Endothelial cell of umbilical vein (primary cell): ENCODE measurements at regions not wholly inside any gene's neighbourhood (a gene's known extent, or its start where the extent isn't known, plus 50 kb on each side); places are given as distances from the start of the nearest gene placed in this dataset.

Experiments used
- BruUV-seq: library from RNA; stranded (reverse); fragments of 400-500 nt; replicated peaks from 2 replicates; lab custom pipeline; 2021; lab: Mats Ljungman, UMichigan
- CTCF ChIA-PET: fragments of 300-600, 350-600 bp; sonication (Branson Sonifier 250); formaldehyde crosslinking; loops from one replicate; lab custom pipeline; 2021; ENCODE audit warnings: antibody characterized with exemption, inconsistent platforms; lab: Charles Lee
- POLR2A ChIA-PET: fragments of 300-600, 350-600 bp; sonication (Branson Sonifier 250); formaldehyde crosslinking; loops from one replicate; lab custom pipeline; 2021; ENCODE audit warnings: antibody characterized with exemption, inconsistent platforms; lab: Charles Lee
- DNase-seq: peaks from one replicate; pipeline ENCODE4 v3.0.0-alpha.2; 2011; ENCODE audit warnings: low read depth, low spot score
- FAIRE-seq: peaks from 2 replicates; lab custom pipeline; 2011; peaks lifted over from hg19 to GRCh38; lab: Jason Lieb, UNC
- H2AFZ ChIP-seq: 2 replicates; pipeline ENCODE4 v1.6.0; 2012; ENCODE audit warnings: low read depth, low read length, control low read depth, inconsistent platforms
- H3K27ac ChIP-seq: 2 replicates; pipeline ENCODE4 v1.5.1; 2011; ENCODE audit warnings: low read depth, mild to moderate bottlenecking, control low read depth, low read length, moderate library complexity; ENCODE audit not compliant: insufficient read depth
- H3K27me3 ChIP-seq, 2 experiments: 2 replicates each; pipeline versions ENCODE4 v1.6.0 to v1.6.1; 2011; ENCODE audit warnings: low read length in 2 of 2, mixed read lengths in 1 of 2; ENCODE audit not compliant: control insufficient read depth in 2 of 2, insufficient read depth in 2 of 2
- H3K36me3 ChIP-seq, 2 experiments: 2 replicates in 1 of 2; 3 replicates in 1 of 2; pipeline ENCODE4 v1.5.1; 2011; ENCODE audit warnings: low read length in 2 of 2, mild to moderate bottlenecking in 1 of 2, moderate library complexity in 1 of 2; ENCODE audit not compliant: control insufficient read depth in 2 of 2, insufficient read depth in 2 of 2; ENCODE audit errors: extremely low read depth in 1 of 2
- H3K4me1 ChIP-seq: 3 replicates; pipeline ENCODE4 v1.5.1; 2011; ENCODE audit warnings: mild to moderate bottlenecking, low read length; ENCODE audit not compliant: control insufficient read depth, insufficient read depth; ENCODE audit errors: extremely low read depth
- H3K4me2 ChIP-seq: 2 replicates; pipeline ENCODE4 v1.6.1; 2011; ENCODE audit warnings: low read length, control low read depth, mixed read lengths; ENCODE audit not compliant: insufficient read depth
- H3K4me3 ChIP-seq, 3 experiments: fragments of 200-600 bp in 1 of 3; sonication (generic), shearing (Covaris generic) in 1 of 3; replicated peaks in 1 of 3; 2 replicates each; pipeline ENCODE4 v1.5.1; 2011 to 2016; ENCODE audit warnings: control low read depth in 3 of 3, low read length in 3 of 3, mild to moderate bottlenecking in 2 of 3, inconsistent platforms in 1 of 3, low read depth in 1 of 3, moderate library complexity in 1 of 3; ENCODE audit not compliant: insufficient read depth in 1 of 3
- H3K79me2 ChIP-seq: 2 replicates; pipeline ENCODE4 v1.6.0; 2012; ENCODE audit warnings: low read length, inconsistent platforms; ENCODE audit not compliant: control insufficient read depth, insufficient read depth
- H3K9ac ChIP-seq: replicated peaks from 2 replicates; pipeline ENCODE3; 2011; ENCODE audit warnings: low read length, control low read depth; ENCODE audit not compliant: insufficient read depth; ENCODE audit errors: extremely low read depth
- H3K9me1 ChIP-seq: replicated peaks from 3 replicates; pipeline ENCODE4 v1.6.0; 2011; ENCODE audit warnings: mild to moderate bottlenecking, low read length; ENCODE audit not compliant: control insufficient read depth, insufficient read depth; ENCODE audit errors: extremely low read depth
- H3K9me3 ChIP-seq: replicated peaks from 2 replicates; pipeline ENCODE4 v1.5.1; 2012; ENCODE audit warnings: low read length, inconsistent platforms; ENCODE audit not compliant: control insufficient read depth, insufficient read depth
- H4K20me1 ChIP-seq: replicated peaks from 2 replicates; pipeline ENCODE3; 2011; ENCODE audit warnings: mild to moderate bottlenecking, low read length; ENCODE audit not compliant: control insufficient read depth, insufficient read depth; ENCODE audit errors: extremely low read depth
- EZH2 ChIP-seq: IDR thresholded peaks from 2 replicates; pipeline ENCODE4 v1.6.1; 2012; ENCODE audit warnings: borderline replicate concordance, low read depth, mild to moderate bottlenecking, moderate library complexity, low read length, inconsistent platforms; ENCODE audit not compliant: severe bottlenecking
- FOS ChIP-seq: IDR thresholded peaks from 2 replicates; pipeline ENCODE4 v1.6.1; 2011; ENCODE audit warnings: mild to moderate bottlenecking, low read length, moderate library complexity, borderline replicate concordance; ENCODE audit not compliant: insufficient read depth
- GATA2 ChIP-seq: IDR thresholded peaks from 2 replicates; pipeline ENCODE4 v1.7.0; 2011; ENCODE audit warnings: low read depth, mild to moderate bottlenecking, moderate library complexity, mixed read lengths, low read length; ENCODE audit not compliant: insufficient read length, insufficient read depth
- JUN ChIP-seq: IDR thresholded peaks from 2 replicates; pipeline ENCODE4 v1.6.1; 2011; ENCODE audit warnings: borderline replicate concordance, low read depth; ENCODE audit not compliant: insufficient read length, insufficient read depth
- MYC ChIP-seq: IDR thresholded peaks from one replicate; pipeline ENCODE4 v1.6.1; 2011; ENCODE audit warnings: mild to moderate bottlenecking, low read depth, low read length
- POLR2A ChIP-seq: IDR thresholded peaks from 2 replicates; pipeline ENCODE4 v1.6.1; 2012; ENCODE audit warnings: low read depth, mild to moderate bottlenecking, control low read depth, low read length
- POLR2AphosphoS5 ChIP-seq: IDR thresholded peaks from 2 replicates; pipeline ENCODE4 v1.6.1; 2012; ENCODE audit warnings: low read depth, mild to moderate bottlenecking, control low read depth, low read length, moderate library complexity; ENCODE audit not compliant: insufficient read depth
- dilution Hi-C: fragments of 300-500 bp; cut with MboI; formaldehyde crosslinking; loops from one replicate; pipeline ENCODE4 v1.15.0; 2019; ENCODE audit warnings: low sequenced_read_pairs; ENCODE audit not compliant: extremely low pct_ligation_motif_present
- intact Hi-C: fragments of 100-400 bp; cut with micrococcal nuclease; formaldehyde crosslinking; loops from one replicate; pipeline ENCODE4 v1.10.0; 2022
- TF ChIP-seq, protein P1 (sequence below): IDR thresholded peaks from 2 replicates; pipeline ENCODE4 v1.6.1; 2011; ENCODE audit not compliant: insufficient read depth, insufficient read length
- TF ChIP-seq, protein P2 (sequence below), 2 donors: IDR thresholded peaks; 1 replicate in 1 of 2; 2 replicates in 1 of 2; pipeline ENCODE4 v1.5.1; 2011; ENCODE audit warnings: low read length in 2 of 2, mild to moderate bottlenecking in 2 of 2, moderate library complexity in 2 of 2, control low read depth in 1 of 2, inconsistent platforms in 1 of 2, low read depth in 1 of 2; ENCODE audit not compliant: insufficient read depth in 1 of 2; ENCODE audit errors: extremely low read depth in 1 of 2

DNA sequence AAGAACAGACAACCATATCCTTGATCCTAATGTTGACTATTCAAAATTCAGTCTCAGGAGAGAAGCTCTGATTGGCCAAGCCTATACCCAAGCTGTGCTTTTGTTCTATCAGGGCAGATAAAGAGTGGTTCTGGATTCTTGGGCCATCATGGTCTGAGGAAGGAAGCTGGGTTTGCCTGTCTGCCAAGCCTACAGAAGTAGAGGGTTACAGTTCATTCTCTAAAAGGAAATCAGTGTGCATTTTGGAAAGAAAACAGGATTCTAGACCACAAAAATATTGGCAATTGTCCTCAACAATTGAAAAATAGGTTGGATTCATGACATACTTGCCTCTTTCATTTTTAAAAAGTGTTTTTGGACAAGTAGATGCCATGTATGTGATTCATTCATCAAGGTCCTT lies 145.4 kb upstream of the BMP2 start:
- H3K4me1 ChIP-seq, result no peaks in the 10 kb centered on the region
- intact Hi-C loops, result no loop called here
- FAIRE-seq (no peak), DNase-seq (peak; percentile 37)
- POLR2A ChIA-PET, result no interaction called here
- no peak overlapping the region for H3K4me3 ChIP-seq
- dilution Hi-C loops, result no loop called here
- no TSS peak for BruUV-seq
- H3K27ac ChIP-seq, result no peak overlapping the region
- H3K4me2 ChIP-seq, result no peak overlapping the region
- H3K9ac ChIP-seq, result no peak overlapping the region
- no peaks in the 10 kb centered on the region for H3K9me3 ChIP-seq
- H3K27me3 ChIP-seq, result no peaks in the 10 kb centered on the region
- H4K20me1 ChIP-seq, result no peaks in the 10 kb centered on the region
- H3K79me2 ChIP-seq, result no peaks in the 10 kb centered on the region
- TF ChIP-seq GATA2 (no peak), JUN (no peak), POLR2AphosphoS5 (no peak), FOS (no peak), EZH2 (no peak), POLR2A (no peak), MYC (no peak)
- TF ChIP-seq, protein P1, sequence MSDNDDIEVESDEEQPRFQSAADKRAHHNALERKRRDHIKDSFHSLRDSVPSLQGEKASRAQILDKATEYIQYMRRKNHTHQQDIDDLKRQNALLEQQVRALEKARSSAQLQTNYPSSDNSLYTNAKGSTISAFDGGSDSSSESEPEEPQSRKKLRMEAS, result no peak
- TF ChIP-seq, protein P2, sequence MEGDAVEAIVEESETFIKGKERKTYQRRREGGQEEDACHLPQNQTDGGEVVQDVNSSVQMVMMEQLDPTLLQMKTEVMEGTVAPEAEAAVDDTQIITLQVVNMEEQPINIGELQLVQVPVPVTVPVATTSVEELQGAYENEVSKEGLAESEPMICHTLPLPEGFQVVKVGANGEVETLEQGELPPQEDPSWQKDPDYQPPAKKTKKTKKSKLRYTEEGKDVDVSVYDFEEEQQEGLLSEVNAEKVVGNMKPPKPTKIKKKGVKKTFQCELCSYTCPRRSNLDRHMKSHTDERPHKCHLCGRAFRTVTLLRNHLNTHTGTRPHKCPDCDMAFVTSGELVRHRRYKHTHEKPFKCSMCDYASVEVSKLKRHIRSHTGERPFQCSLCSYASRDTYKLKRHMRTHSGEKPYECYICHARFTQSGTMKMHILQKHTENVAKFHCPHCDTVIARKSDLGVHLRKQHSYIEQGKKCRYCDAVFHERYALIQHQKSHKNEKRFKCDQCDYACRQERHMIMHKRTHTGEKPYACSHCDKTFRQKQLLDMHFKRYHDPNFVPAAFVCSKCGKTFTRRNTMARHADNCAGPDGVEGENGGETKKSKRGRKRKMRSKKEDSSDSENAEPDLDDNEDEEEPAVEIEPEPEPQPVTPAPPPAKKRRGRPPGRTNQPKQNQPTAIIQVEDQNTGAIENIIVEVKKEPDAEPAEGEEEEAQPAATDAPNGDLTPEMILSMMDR (IDR thresholded peaks at IDR 0.05; ENCODE audit: extremely low read depth in 1 of 2, insufficient read depth in 1 of 2, low read depth in 1 of 2, low read length in 2 of 2), result no peak
- CTCF ChIA-PET, result interaction anchor here (0.9 to 1.9 kb wide), 3 partner anchors 13 to 198 kb away, joined by 3 to 5 read pairs (median 3); no protein-coding TSS in a partner anchor
- H2AFZ ChIP-seq, result no peak overlapping the region
- no peaks in the 10 kb centered on the region for H3K9me1 ChIP-seq
- H3K36me3 ChIP-seq, result no peaks in the 10 kb centered on the region
